HUES6 (cell line): ENCODE measurements at regions not wholly inside any gene's neighbourhood (a gene's known extent, or its start where the extent isn't known, plus 50 kb on each side); places are given as distances from the start of the nearest gene placed in this dataset.

Experiments used
- H3K27ac ChIP-seq: 2 replicates; pipeline ENCODE4 v1.7.0; 2013; ENCODE audit warnings: low read depth, mild to moderate bottlenecking, low read length, inconsistent platforms
- H3K27me3 ChIP-seq: 2 replicates; pipeline ENCODE4 v1.6.1; 2013; ENCODE audit warnings: low read length; ENCODE audit not compliant: control insufficient read depth, insufficient read depth
- H3K36me3 ChIP-seq: 2 replicates; pipeline ENCODE4 v1.6.1; 2013; ENCODE audit warnings: low read length; ENCODE audit not compliant: control insufficient read depth, insufficient read depth
- H3K4me1 ChIP-seq: 2 replicates; pipeline ENCODE4 v1.6.1; 2013; ENCODE audit warnings: low read length; ENCODE audit not compliant: control insufficient read depth, insufficient read depth
- H3K4me3 ChIP-seq: 2 replicates; pipeline ENCODE4 v1.5.1; 2013; ENCODE audit warnings: low read depth, low read length
- H3K9ac ChIP-seq: one replicate; pipeline ENCODE4 v1.6.1; 2013; ENCODE audit warnings: mild to moderate bottlenecking, low read length
- H3K9me3 ChIP-seq: 2 replicates; pipeline ENCODE4 v1.6.1; 2013; ENCODE audit warnings: low read depth, low read length; ENCODE audit not compliant: control insufficient read depth, insufficient read depth

- Histone ChIP-seq H3K27me3 (no peaks in the 10 kb centered on the region), H3K4me1 (peaks cover 23% of the 10 kb centered on the region), H3K36me3 (no peaks in the 10 kb centered on the region), H3K9me3 (no peaks in the 10 kb centered on the region), H3K27ac (0 out of 2 replicates have a peak overlapping the region, but pooled peaks have one; percentile 3), H3K9ac (no peak overlapping the region), H3K4me3 (no peak overlapping the region)
Observed at GRCh38 chr4:83781434-83781833, 245.5 kb downstream of the GPAT3 start.

- Histone ChIP-seq H3K36me3 (no peaks in the 10 kb centered on the region), H3K27me3 (no peaks in the 10 kb centered on the region), H3K27ac (no peak overlapping the region), H3K9me3 (no peaks in the 10 kb centered on the region), H3K9ac (no peak overlapping the region), H3K4me1 (peaks cover 23% of the 10 kb centered on the region), H3K4me3 (no peak overlapping the region)
Observed at GRCh38 chr4:83780053-83780733, 244.3 kb downstream of the GPAT3 start.

- Histone ChIP-seq H3K27ac (no peak overlapping the region), H3K9ac (no peak overlapping the region), H3K4me1 (peaks cover 23% of the 10 kb centered on the region), H3K9me3 (no peaks in the 10 kb centered on the region), H3K36me3 (no peaks in the 10 kb centered on the region), H3K4me3 (no peak overlapping the region), H3K27me3 (no peaks in the 10 kb centered on the region)
Observed at GRCh38 chr4:83779103-83780052, 243.5 kb downstream of the GPAT3 start.

DNA sequence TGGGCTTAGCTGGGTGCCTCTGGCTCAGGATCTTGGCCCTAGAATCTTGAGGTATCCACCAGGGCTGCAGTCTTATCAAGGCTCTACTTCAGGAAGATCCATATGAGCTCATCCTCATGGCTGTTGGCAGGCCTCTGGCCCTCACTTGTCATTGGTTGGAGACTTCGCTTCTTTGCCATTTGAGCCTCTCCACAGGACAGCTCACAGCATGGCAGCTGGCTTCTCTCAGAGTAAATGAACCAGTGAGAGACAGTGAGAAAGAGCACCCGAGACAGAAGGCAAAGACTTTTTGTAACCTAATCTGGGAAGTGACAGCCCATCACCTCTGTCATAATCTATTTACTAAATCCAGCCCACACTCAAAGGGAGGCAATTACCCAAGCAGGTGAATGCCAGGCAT is 236.8 kb downstream of the GPAT3 start:
- Histone ChIP-seq H3K27ac (no peak overlapping the region), H3K27me3 (no peaks in the 10 kb centered on the region), H3K4me1 (peaks cover 4% of the 10 kb centered on the region; the same call in 1 of the 2 replicates), H3K9ac (no peak overlapping the region), H3K36me3 (no peaks in the 10 kb centered on the region), H3K9me3 (0 out of 2 replicates have a peak, but pooled peaks cover 6% of the 10 kb centered on the region), H3K4me3 (no peak overlapping the region)

- no peaks in the 10 kb centered on the region for H3K27me3 ChIP-seq
- no peaks in the 10 kb centered on the region for H3K36me3 ChIP-seq
- no peak overlapping the region for H3K27ac ChIP-seq
- no peak overlapping the region for H3K4me3 ChIP-seq
- no peak overlapping the region for H3K9ac ChIP-seq
- 0 out of 2 replicates have a peak, but pooled peaks cover 6% of the 10 kb centered on the region for H3K9me3 ChIP-seq
- H3K4me1 ChIP-seq = peaks cover 4% of the 10 kb centered on the region; the same call in 1 of the 2 replicates
Observed at GRCh38 chr4:83771113-83771705, 235.3 kb downstream of the GPAT3 start.

GRCh38 chr4:83768146-83768545 is 232.2 kb downstream of the GPAT3 start:
- Histone ChIP-seq H3K36me3 (no peaks in the 10 kb centered on the region), H3K4me3 (no peak overlapping the region), H3K27ac (no peak overlapping the region), H3K27me3 (no peaks in the 10 kb centered on the region), H3K4me1 (peaks cover 4% of the 10 kb centered on the region; the same call in 1 of the 2 replicates), H3K9ac (no peak overlapping the region), H3K9me3 (no peaks in the 10 kb centered on the region)

DNA sequence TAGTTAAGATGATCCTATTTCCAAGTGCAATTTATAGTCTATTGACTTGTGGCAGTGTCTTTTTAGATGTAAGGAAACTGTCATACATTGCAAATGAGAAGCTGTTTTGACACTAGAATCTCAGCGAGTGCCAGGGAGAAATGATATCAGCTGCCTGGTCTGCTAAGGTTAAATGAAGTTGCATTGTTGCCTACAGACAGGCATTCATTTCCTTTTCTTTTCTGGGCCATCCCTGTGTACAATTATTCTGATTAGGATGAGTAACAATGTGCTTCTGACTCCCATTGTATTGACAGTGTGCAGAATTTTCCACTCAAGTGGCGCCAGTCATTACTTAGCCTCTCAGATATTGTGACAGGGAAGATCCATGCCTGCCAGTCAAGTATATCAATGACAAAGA is 231.2 kb downstream of the GPAT3 start:
- Histone ChIP-seq H3K27ac (no peak overlapping the region), H3K4me3 (no peak overlapping the region), H3K36me3 (no peaks in the 10 kb centered on the region), H3K9ac (no peak overlapping the region), H3K27me3 (no peaks in the 10 kb centered on the region), H3K9me3 (no peaks in the 10 kb centered on the region), H3K4me1 (peaks cover 4% of the 10 kb centered on the region; the same call in 1 of the 2 replicates)

- Histone ChIP-seq H3K4me1 (0 out of 2 replicates have a peak, but pooled peaks cover 4% of the 10 kb centered on the region), H3K36me3 (no peaks in the 10 kb centered on the region), H3K27me3 (no peaks in the 10 kb centered on the region), H3K9me3 (no peaks in the 10 kb centered on the region), H3K4me3 (no peak overlapping the region), H3K9ac (no peak overlapping the region), H3K27ac (no peak overlapping the region)
Observed at GRCh38 chr4:83759611-83760010, 223.7 kb downstream of the GPAT3 start.

GRCh38 chr4:83758285-83758684 is 222.4 kb downstream of the GPAT3 start:
- 0 out of 2 replicates have a peak, but pooled peaks cover 4% of the 10 kb centered on the region for H3K4me1 ChIP-seq
- no peak overlapping the region for H3K27ac ChIP-seq
- H3K4me3 ChIP-seq = no peak overlapping the region
- no peaks in the 10 kb centered on the region for H3K27me3 ChIP-seq
- H3K36me3 ChIP-seq = no peaks in the 10 kb centered on the region
- H3K9ac ChIP-seq = no peak overlapping the region
- H3K9me3 ChIP-seq = no peaks in the 10 kb centered on the region

DNA sequence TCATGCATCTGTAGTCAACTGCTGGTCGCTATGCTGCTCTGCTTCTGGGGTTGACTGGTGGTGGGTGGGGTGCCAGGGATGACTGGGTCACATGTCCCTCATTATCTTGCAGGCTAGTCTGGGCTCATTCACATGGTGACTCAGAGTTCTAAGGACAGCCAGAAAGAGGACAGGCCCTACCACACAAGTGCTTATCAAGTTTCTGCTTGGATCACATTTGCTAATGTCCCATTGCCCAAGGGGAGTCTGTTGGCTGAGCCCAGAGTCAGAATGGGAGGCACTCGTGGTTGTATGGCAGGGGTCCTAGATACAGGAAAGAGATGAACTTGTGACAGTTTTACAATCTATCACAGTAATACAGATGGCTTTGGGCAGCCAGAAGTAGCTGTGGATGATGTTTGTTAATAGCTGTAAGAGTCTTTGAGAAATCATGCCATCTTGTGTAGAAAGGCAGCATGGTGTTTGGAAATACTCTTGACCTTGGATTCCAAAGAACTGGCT is 221.3 kb downstream of the GPAT3 start:
- no peaks in the 10 kb centered on the region for H3K27me3 ChIP-seq
- no peak overlapping the region for H3K27ac ChIP-seq
- 0 out of 2 replicates have a peak, but pooled peaks cover 4% of the 10 kb centered on the region for H3K4me1 ChIP-seq
- no peak overlapping the region for H3K9ac ChIP-seq
- H3K9me3 ChIP-seq = no peaks in the 10 kb centered on the region
- no peaks in the 10 kb centered on the region for H3K36me3 ChIP-seq
- H3K4me3 ChIP-seq = no peak overlapping the region
